Stimulated activated CD4-positive, alpha-beta T cell treated with anti-CD3 and anti-CD28 coated beads, Interleukin-1b, Interleukin-23, amount 100 ng/mL, for 4 hours (primary cell): ENCODE measurements at regions not wholly inside any gene's neighbourhood (a gene's known extent, or its start where the extent isn't known, plus 50 kb on each side); places are given as distances from the start of the nearest gene placed in this dataset.

Experiments used
- DNase-seq, 2 donors: peaks; one replicate each; pipeline ENCODE4 v3.0.0-alpha.2; 2020; ENCODE audit warnings: low read depth in 2 of 2

DNA sequence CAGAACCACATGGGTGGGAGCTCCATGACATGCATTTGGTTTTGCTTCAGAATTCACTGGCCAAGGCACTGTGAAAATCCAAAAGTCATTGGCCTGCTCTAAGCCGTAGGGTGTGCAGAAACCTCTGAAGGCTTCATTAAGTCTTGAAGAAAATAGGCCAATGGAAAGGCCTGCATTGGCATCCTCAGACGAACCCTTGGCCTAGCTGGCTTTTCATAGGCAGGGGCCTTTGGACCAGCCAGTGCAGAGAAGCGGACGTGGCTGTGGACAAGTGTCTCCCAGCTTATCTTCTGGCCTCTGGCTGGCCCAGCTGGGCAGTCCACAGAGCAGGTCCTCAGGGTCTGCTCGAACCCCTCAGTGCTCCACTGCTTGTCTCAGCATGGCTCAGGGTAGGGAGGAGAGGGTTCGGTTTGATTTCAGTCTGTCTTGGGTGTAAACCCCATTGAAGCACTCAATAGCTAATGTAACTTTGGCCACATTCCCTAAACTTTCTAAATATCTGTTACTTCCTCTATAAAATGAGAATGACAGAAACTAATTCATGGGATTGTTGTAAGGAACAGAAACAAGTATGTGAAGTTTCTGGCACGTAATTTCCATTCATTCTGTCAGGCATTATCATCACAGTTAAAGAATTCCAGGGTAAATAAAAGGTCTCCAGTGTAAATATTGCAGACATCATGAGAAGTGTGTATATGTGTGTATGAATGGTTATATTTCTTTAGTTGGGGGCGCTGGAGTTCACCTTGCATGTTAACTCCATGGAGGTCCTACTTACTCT lies 125.5 kb downstream of the TFCP2L1 start:
- no peak for DNase-seq

DNA sequence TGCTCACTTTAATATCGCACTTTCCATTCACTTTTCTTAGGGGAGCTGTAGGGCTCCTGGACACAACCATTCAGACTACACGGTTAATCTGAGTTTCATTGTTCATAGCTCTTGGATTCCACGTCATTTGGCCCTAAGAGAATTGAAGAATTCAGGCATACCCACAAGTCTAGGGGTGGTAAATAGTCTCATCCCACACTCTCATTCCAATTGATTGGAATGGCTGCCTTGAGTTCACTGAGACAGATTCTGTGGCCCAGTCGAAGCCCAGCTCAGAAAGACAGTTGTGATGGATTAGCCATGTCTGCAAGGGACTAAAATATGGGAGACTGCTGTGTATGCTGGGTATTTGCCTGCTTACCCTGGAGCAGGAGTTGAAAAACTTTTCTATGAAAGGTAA lies 124.6 kb downstream of the TFCP2L1 start:
- no peak for DNase-seq

DNA sequence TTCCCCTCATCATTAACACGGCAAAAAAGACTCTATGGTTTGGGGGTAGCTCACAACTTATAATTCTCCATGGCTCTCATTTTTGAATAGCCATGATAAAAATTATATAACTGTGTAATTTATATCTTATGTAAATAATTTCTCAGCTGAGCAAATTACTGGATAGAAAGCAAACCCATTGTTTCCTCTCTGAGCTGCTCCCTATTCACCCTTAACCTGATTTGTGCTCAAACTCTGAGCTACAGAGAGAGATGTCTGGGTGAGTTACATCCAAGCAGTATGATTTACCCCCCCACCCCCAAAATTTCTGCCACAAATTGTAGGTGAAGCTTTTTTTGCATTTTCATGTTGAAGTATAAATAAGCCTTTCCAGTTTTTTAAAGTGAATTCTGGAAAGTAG lies 123.7 kb downstream of the TFCP2L1 start:
- DNase-seq = no peak

DNA sequence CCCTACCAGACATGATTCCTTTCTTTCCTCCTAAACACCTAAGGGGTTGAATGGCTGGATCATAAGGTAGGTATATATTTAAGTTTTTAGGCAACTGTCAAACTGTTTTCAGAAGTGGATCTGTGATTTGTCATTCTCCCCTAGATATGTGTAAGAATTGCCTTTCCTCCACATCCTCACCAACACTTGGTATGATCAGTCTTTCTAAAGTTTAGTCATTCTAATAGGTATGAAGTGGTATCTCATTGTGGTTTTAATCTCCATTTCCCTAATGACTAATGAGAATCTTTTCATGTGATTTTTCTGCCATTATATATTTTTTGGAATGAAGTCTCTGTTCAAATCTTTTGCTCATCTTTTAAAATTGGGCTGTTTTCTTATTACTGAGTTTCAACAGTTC lies 122.1 kb downstream of the TFCP2L1 start:
- DNase-seq = no peak

DNA sequence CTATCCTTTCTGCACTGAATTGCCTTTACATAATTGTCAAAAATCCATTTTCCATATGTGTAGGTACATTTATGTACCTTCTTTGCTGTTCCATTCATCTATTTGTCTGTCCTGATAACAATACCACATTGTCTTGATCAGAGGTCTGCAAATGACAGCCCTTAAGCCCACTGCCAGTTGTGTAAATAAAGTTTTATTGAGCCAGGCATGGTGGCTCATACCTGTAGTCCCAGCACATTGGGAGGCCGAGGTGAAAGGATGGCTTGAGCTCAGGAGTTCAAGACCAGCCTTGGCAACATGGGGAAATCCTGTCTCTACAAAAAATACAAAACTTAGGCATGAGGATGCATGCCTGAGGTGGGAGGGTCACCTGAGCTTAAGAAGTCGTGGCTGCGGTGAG lies 121.0 kb downstream of the TFCP2L1 start:
- no peak for DNase-seq

DNA sequence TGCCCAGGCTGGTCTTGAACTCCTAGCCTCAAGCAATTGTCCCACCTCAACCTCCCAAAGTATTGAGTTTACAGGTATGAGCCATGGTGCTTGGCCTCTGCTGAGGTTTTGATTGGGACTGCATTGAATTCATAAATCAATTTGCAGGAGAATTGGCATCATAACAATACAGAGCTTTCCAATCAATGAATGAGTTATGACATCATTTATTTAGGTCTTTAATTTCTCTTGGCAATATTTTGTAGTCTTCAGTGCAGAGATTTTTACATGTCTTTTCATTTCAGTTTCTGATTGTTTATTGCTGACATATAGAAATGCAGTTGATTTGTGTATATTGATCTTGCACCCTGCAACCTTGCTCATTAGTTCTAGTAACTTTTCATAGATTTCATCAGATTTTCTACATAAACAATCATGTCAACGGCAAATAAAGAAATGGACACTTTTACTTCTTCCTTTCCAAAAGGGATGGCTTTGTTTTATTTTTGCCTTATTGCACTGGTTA lies 119.9 kb downstream of the TFCP2L1 start:
- no peak for DNase-seq
